Adrenal gland (tissue), 9 donors: ENCODE measurements at regions not wholly inside any gene's neighbourhood (a gene's known extent, or its start where the extent isn't known, plus 50 kb on each side); places are given as distances from the start of the nearest gene placed in this dataset.

Experiments used
- DNase-seq, 7 donors: peaks; one replicate each; pipeline ENCODE4 v3.0.0-alpha.2; 2019 to 2020
- H3K27ac ChIP-seq, 5 donors: fragments of 200-600 bp; sonication (generic) in 4 of 5; 1 replicate in 3 of 5; 2 replicates in 2 of 5; pipeline versions ENCODE4 v1.5.1 to v1.8.0; 2016 to 2020; ENCODE audit warnings: mild to moderate bottlenecking in 1 of 5
- H3K27me3 ChIP-seq: fragments of 200-600 bp; 2 replicates; pipeline ENCODE4 v1.8.0; 2021
- H3K36me3 ChIP-seq, 2 donors: fragments of 200-600 bp; replicated peaks in 1 of 2; 1 replicate in 1 of 2; 2 replicates in 1 of 2; pipeline versions ENCODE4 v1.5.1 to v1.8.0; 2018 to 2022
- H3K4me1 ChIP-seq, 2 donors: fragments of 200-600 bp; replicated peaks in 1 of 2; 1 replicate in 1 of 2; 2 replicates in 1 of 2; pipeline versions ENCODE4 v1.5.1 to v1.8.0; 2018 to 2021
- H3K4me3 ChIP-seq, 4 donors: fragments of 200-600 bp; sonication (generic) in 3 of 4; one replicate each; pipeline ENCODE4 v1.5.1; 2016 to 2018
- H3K9me3 ChIP-seq, 3 donors: fragments of 200-600 bp; sonication (generic) in 1 of 3; replicated peaks in 1 of 3; 1 replicate in 2 of 3; 2 replicates in 1 of 3; pipeline versions ENCODE4 v1.5.1 to v1.8.0; 2016 to 2021
- POLR2A ChIP-seq, 2 donors: fragments of 450-650 bp; IDR thresholded peaks; one replicate each; pipeline ENCODE4 v1.6.1; 2017; ENCODE audit warnings: antibody characterized with exemption in 2 of 2, mild to moderate bottlenecking in 2 of 2, moderate library complexity in 1 of 2
- WGBS, 4 donors: extraction: QIAGEN DNeasy Blood & Tissue Kit in 2 of 4; methylation state at CpG; one replicate each; pipeline versions ENCODE4 v1.1.5 to v1.1.7; 2013 to 2017; 5-methylcytosine and 5-hydroxymethylcytosine counted together
- intact Hi-C, 2 donors: fragments of 100-400 bp; cut with DNase I; formaldehyde crosslinking; loops; one replicate each; pipeline versions ENCODE4 v1.14.1 to v1.15.0; 2022 to 2023
- TF ChIP-seq, protein P1 (sequence below), 6 experiments: fragments of 450-650 bp in 4 of 6; fragments of 200-600 bp in 2 of 6; sonication (generic) in 1 of 6; IDR thresholded peaks; 1 replicate in 5 of 6; 2 replicates in 1 of 6; pipeline versions ENCODE4 v1.5.1 to v1.8.0; 2016 to 2021; ENCODE audit warnings: antibody characterized with exemption in 6 of 6, mild to moderate bottlenecking in 2 of 6, moderate library complexity in 1 of 6
- donor health status: healthy with polysubstance abuse.
- donor health status: Bipolar disorder and iron deficiency.
- donor health status: DM: yes; HTN: yes; CAD: no.
- donor health status: DM: no; HTN: no; CAD: no.
- donor health status: DM: no; HTN: no; CAD: no.

DNA sequence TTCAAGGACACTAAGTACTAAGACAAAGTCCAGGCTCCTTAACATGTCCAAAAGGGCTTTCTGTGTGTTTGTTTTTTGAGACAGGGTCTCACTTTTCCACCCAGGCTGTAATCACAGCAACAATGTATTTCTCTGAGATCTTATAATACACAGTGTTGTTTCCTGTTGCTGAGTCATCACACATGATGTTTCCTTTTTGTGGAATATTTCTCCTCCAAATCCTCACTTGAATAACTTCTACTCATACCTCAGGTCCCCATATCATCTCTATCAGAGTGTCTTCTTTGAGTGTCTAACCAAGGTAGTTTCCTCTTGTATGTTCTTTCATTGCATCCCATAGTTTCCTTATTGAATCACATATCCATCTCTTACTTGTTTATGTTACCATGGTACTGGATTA lies 632.0 kb upstream of the PIK3C3 start:
- Histone ChIP-seq H3K4me3 (no peak overlapping the region), H3K9me3 (no peaks in the 10 kb centered on the region), H3K27me3 (no peaks in the 10 kb centered on the region), H3K27ac (no peak overlapping the region), H3K4me1 (no peaks in the 10 kb centered on the region), H3K36me3 (no peaks in the 10 kb centered on the region)
- no peak for DNase-seq
- TF ChIP-seq, protein P1, sequence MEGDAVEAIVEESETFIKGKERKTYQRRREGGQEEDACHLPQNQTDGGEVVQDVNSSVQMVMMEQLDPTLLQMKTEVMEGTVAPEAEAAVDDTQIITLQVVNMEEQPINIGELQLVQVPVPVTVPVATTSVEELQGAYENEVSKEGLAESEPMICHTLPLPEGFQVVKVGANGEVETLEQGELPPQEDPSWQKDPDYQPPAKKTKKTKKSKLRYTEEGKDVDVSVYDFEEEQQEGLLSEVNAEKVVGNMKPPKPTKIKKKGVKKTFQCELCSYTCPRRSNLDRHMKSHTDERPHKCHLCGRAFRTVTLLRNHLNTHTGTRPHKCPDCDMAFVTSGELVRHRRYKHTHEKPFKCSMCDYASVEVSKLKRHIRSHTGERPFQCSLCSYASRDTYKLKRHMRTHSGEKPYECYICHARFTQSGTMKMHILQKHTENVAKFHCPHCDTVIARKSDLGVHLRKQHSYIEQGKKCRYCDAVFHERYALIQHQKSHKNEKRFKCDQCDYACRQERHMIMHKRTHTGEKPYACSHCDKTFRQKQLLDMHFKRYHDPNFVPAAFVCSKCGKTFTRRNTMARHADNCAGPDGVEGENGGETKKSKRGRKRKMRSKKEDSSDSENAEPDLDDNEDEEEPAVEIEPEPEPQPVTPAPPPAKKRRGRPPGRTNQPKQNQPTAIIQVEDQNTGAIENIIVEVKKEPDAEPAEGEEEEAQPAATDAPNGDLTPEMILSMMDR (IDR thresholded peaks at IDR 0.05), result no peak
- TF ChIP-seq POLR2A (IDR thresholded peaks at IDR 0.05), result no peak
- intact Hi-C loops, result no loop called here

DNA sequence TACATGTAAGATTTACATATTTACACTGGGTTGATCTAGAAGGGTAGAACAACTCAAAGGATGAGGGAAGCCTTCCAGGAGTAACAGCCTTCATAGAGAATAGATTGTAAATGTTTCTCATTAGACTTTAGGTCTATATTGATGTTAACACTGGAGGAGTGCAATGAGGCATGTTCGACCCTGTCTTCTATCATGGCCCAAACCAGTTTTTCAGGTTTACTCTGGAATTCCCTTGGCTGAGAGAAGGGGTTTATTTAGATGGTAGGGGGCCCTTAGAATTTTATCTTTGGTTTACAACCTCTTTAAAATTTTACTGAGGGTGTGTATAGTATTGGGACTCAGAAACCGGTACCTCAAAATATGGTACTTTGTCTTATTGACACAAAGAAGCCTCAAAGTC lies 634.9 kb upstream of the PIK3C3 start:
- H3K4me3 ChIP-seq, result no peak overlapping the region
- intact Hi-C loops, result no loop called here
- H3K4me1 ChIP-seq, result no peaks in the 10 kb centered on the region
- H3K36me3 ChIP-seq, result no peaks in the 10 kb centered on the region
- H3K27ac ChIP-seq, result no peak overlapping the region
- WGBS, 4 donors, result 81 to 96% (median 82%) methylated on average over 2 of the region's 2 CpGs
- no peak for DNase-seq
- TF ChIP-seq POLR2A (IDR thresholded peaks at IDR 0.05), result no peak
- TF ChIP-seq, protein P1 (IDR thresholded peaks at IDR 0.05), result no peak
- H3K27me3 ChIP-seq, result no peaks in the 10 kb centered on the region
- H3K9me3 ChIP-seq, result no peaks in the 10 kb centered on the region

DNA sequence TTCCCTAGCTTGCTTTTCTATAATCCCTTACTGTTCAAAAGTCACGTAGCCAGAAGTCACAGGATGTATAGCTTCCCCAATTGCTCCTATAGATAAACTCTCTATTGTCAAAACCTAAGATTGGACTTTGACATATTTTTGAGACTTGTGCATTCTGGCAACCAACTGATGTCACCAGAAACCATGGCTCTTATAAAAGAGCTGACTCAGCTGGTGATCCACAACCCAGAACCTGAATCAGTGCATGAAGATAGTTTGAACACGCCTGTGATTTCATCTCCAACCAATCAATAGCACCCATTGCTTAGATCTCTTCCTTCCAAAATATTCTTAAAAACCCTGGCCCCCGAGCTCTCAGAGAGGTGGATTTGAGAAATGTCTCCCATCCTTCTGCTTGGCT lies 639.9 kb upstream of the PIK3C3 start:
- TF ChIP-seq POLR2A (IDR thresholded peaks at IDR 0.05), result no peak
- TF ChIP-seq, protein P1 (IDR thresholded peaks at IDR 0.05), result no peak
- no peaks in the 10 kb centered on the region for H3K9me3 ChIP-seq
- H3K27ac ChIP-seq, result no peak overlapping the region
- 68 to 79% (median 74%) methylated on average over 3 of the region's 3 CpGs for WGBS, 4 donors
- DNase-seq, result no peak
- H3K4me3 ChIP-seq, result no peak overlapping the region
- intact Hi-C loops, result no loop called here
- no peaks in the 10 kb centered on the region for H3K27me3 ChIP-seq
- H3K4me1 ChIP-seq, result no peaks in the 10 kb centered on the region
- H3K36me3 ChIP-seq, result no peaks in the 10 kb centered on the region

DNA sequence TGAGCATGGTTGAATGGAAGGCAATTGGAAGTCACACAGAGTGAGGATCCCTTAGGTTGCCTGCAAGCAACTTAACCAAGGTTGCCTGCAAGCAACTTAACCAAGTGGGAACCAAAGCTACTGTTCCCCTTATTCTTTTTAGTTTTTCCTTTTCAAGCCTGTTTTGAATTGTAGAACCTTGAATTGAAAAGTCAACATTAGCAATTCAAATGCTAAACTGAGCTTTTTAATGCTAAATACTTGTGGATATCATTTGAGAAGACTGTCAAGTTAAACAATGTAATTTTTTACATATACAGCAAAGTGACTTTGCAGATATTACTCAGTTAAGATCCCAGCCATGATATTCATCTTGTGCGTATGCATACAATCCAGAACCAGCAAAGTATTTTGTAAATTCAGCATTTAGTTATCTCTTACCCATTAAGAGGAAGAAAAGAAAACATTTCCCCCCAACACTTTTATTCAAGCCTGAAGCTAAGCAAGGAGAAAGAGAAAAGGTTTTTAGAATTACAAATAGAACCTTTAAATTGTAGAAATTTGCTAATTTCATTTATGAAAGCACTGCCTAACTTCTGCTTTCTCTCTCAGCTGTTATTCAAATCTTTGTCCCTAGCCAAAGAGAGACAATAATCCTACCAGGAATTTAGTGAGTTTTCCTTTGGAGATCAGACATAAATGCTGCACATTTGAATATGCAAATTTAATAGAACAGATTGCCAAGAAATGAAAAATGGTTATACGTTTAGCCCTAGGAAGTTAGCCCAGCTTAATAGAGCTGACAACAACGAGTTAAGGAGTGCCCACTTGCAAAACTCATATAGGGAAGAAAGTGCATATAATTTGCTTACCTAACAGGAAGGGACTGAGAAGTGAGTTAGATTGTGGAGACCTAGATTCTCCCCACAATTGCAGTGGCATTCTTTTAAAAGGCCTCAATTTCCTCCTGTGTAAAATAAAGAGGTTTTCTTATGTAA lies 643.2 kb upstream of the PIK3C3 start:
- TF ChIP-seq, protein P1 (IDR thresholded peaks at IDR 0.05), result no peak
- TF ChIP-seq POLR2A (IDR thresholded peaks at IDR 0.05), result no peak
- no peaks in the 10 kb centered on the region for H3K9me3 ChIP-seq
- H3K4me3 ChIP-seq, result no peak overlapping the region
- H3K27ac ChIP-seq, result no peak overlapping the region
- no peaks in the 10 kb centered on the region for H3K27me3 ChIP-seq
- no peak for DNase-seq
- intact Hi-C loops, result no loop called here
- 42 to 56% (median 53%) methylated on average over 3 of the region's 3 CpGs for WGBS, 4 donors
- no peaks in the 10 kb centered on the region for H3K36me3 ChIP-seq
- no peaks in the 10 kb centered on the region for H3K4me1 ChIP-seq
